ENCODE measurements at regions not wholly inside any gene's neighbourhood (a gene's known extent, or its start where the extent isn't known, plus 50 kb on each side); places are given as distances from the start of the nearest gene placed in this dataset.

- Histone ChIP-seq H3K27ac (no peak overlapping the region), H3K4me3 (no peak overlapping the region), H3K9me3 (no peaks in the 10 kb centered on the region), H3K36me3 (no peaks in the 10 kb centered on the region), H3K27me3 (no peaks in the 10 kb centered on the region), H3K4me1 (no peaks in the 10 kb centered on the region)
- intact Hi-C loops (cut with DNase I) = no loop called here
- no peak for TF ChIP-seq CTCF (IDR thresholded peaks at IDR 0.05)
- WGBS, 2 donors = 71 to 79% methylated on average over 1 of the region's 1 CpG
- FAIRE-seq (no peak), ATAC-seq (no peak), DNase-seq (no peak)
These were observed 336.8 kb upstream of the TMTC1 start for GRCh38 chr12:30120522-30120921.

- Histone ChIP-seq H3K27ac (no peak overlapping the region), H3K4me1 (no peaks in the 10 kb centered on the region), H3K27me3 (no peaks in the 10 kb centered on the region), H3K9me3 (no peaks in the 10 kb centered on the region), H3K36me3 (no peaks in the 10 kb centered on the region), H3K4me3 (no peak overlapping the region)
- ATAC-seq = no peak
- intact Hi-C loops (cut with DNase I) = no loop called here
- 59 to 60% methylated on average over 2 of the region's 2 CpGs for WGBS, 2 donors
- no peak for TF ChIP-seq CTCF (IDR thresholded peaks at IDR 0.05)
- FAIRE-seq = no peak
- no peak for DNase-seq
These were observed 333.7 kb upstream of the TMTC1 start for GRCh38 chr12:30117483-30117882.

- 60 to 67% methylated on average over 2 of the region's 2 CpGs for WGBS, 2 donors
- Histone ChIP-seq H3K4me1 (no peaks in the 10 kb centered on the region), H3K27ac (no peak overlapping the region), H3K36me3 (no peaks in the 10 kb centered on the region), H3K4me3 (no peak overlapping the region), H3K27me3 (no peaks in the 10 kb centered on the region), H3K9me3 (no peaks in the 10 kb centered on the region)
- FAIRE-seq (no peak), DNase-seq (no peak), ATAC-seq (no peak)
- intact Hi-C loops (cut with DNase I) = no loop called here
- no peak for TF ChIP-seq CTCF (IDR thresholded peaks at IDR 0.05)
These were observed 328.0 kb upstream of the TMTC1 start for GRCh38 chr12:30111719-30112118.

GRCh38 chr12:30110958-30111586 lies 327.3 kb upstream of the TMTC1 start:
- DNase-seq (no peak), FAIRE-seq (no peak), ATAC-seq (no peak)
- Histone ChIP-seq H3K4me3 (no peak overlapping the region), H3K9me3 (no peaks in the 10 kb centered on the region), H3K4me1 (no peaks in the 10 kb centered on the region), H3K36me3 (no peaks in the 10 kb centered on the region), H3K27me3 (no peaks in the 10 kb centered on the region), H3K27ac (no peak overlapping the region)
- intact Hi-C loops (cut with DNase I) = no loop called here
- TF ChIP-seq CTCF (IDR thresholded peaks at IDR 0.05) = no peak
- WGBS, 2 donors = 72 to 76% methylated on average over 6 of the region's 6 CpGs

- no peaks in the 10 kb centered on the region for H3K36me3 ChIP-seq
- no peaks in the 10 kb centered on the region for H3K4me1 ChIP-seq
- DNase-seq (peak in 2 of 6 donors; percentile 17 to 55), ATAC-seq (no peak), FAIRE-seq (no peak)
- no peak for TF ChIP-seq CTCF (IDR thresholded peaks at IDR 0.05)
- H3K27me3 ChIP-seq = no peaks in the 10 kb centered on the region
- intact Hi-C loops (cut with DNase I) = no loop called here
- WGBS, 2 donors = 78 to 83% methylated on average over 16 to 22 of the region's 22 CpGs
- no peaks in the 10 kb centered on the region for H3K9me3 ChIP-seq
- no peak overlapping the region for H3K27ac ChIP-seq
- no peak overlapping the region for H3K4me3 ChIP-seq
These were observed 326.8 kb upstream of the TMTC1 start for GRCh38 chr12:30110498-30110897.
